H9 (cell line): ENCODE measurements at regions not wholly inside any gene's neighbourhood (a gene's known extent, or its start where the extent isn't known, plus 50 kb on each side); places are given as distances from the start of the nearest gene placed in this dataset.

Experiments
- DNase-seq: peaks from one replicate; pipeline ENCODE4 v3.0.0-alpha.2; 2017
- H2AFZ ChIP-seq: one replicate; pipeline ENCODE4 v1.6.1; 2013; ENCODE audit warnings: mild to moderate bottlenecking, low read length, control low read depth, moderate library complexity
- H2AK5ac ChIP-seq: 2 replicates; pipeline ENCODE4 v1.6.1; 2013; ENCODE audit warnings: low read length, control low read depth, mixed read lengths; ENCODE audit not compliant: insufficient read length
- H2BK120ac ChIP-seq: one replicate; pipeline ENCODE4 v1.6.1; 2013; ENCODE audit warnings: low read depth, mild to moderate bottlenecking, low read length, control low read depth, inconsistent platforms; ENCODE audit not compliant: poor library complexity, severe bottlenecking
- H2BK12ac ChIP-seq: 2 replicates; pipeline ENCODE4 v1.6.1; 2013; ENCODE audit warnings: low read length, control low read depth, mixed read lengths, low read depth; ENCODE audit not compliant: insufficient read length
- H2BK15ac ChIP-seq: 2 replicates; pipeline ENCODE4 v1.6.1; 2013; ENCODE audit warnings: low read depth, low read length, control low read depth
- H2BK20ac ChIP-seq: one replicate; pipeline ENCODE4 v1.6.1; 2013; ENCODE audit warnings: low read depth, mild to moderate bottlenecking, low read length, control low read depth, inconsistent platforms; ENCODE audit not compliant: poor library complexity, severe bottlenecking
- H2BK5ac ChIP-seq: 2 replicates; pipeline ENCODE4 v1.6.1; 2013; ENCODE audit warnings: low read length, control low read depth, mixed read lengths; ENCODE audit not compliant: insufficient read length
- H3K14ac ChIP-seq: 2 replicates; pipeline ENCODE4 v1.6.1; 2013; ENCODE audit warnings: low read length, control low read depth; ENCODE audit not compliant: insufficient read depth
- H3K18ac ChIP-seq: 2 replicates; pipeline ENCODE4 v1.6.1; 2013; ENCODE audit warnings: low read depth, mild to moderate bottlenecking, mixed read lengths, low read length, control low read depth; ENCODE audit not compliant: insufficient read length
- H3K23ac ChIP-seq: 2 replicates; pipeline ENCODE4 v1.6.1; 2013; ENCODE audit warnings: low read length, control low read depth, mixed read lengths, low read depth; ENCODE audit not compliant: insufficient read length
- H3K23me2 ChIP-seq: 2 replicates; pipeline ENCODE4 v1.6.1; 2013; ENCODE audit warnings: low read depth, mild to moderate bottlenecking, mixed read lengths, low read length, control low read depth; ENCODE audit not compliant: insufficient read length, poor library complexity, severe bottlenecking
- H3K27ac ChIP-seq: 2 replicates; pipeline ENCODE4 v1.5.1; 2013; ENCODE audit warnings: low read length, control low read depth, mixed read lengths, low read depth; ENCODE audit not compliant: insufficient read length
- H3K27me3 ChIP-seq: 2 replicates; pipeline ENCODE4 v1.6.1; 2013; ENCODE audit warnings: low read length, control low read depth, inconsistent platforms; ENCODE audit not compliant: insufficient read depth
- H3K4ac ChIP-seq: 2 replicates; pipeline ENCODE4 v1.6.1; 2013; ENCODE audit warnings: low read depth, mild to moderate bottlenecking, control low read depth, inconsistent platforms, low read length, moderate library complexity
- H3K4me1 ChIP-seq: 2 replicates; pipeline ENCODE4 v1.6.1; 2013; ENCODE audit warnings: low read length, control low read depth, inconsistent platforms; ENCODE audit not compliant: insufficient read depth
- H3K4me2 ChIP-seq: 2 replicates; pipeline ENCODE4 v1.6.1; 2013; ENCODE audit warnings: low read length, control low read depth, mixed read lengths; ENCODE audit not compliant: insufficient read length, insufficient read depth
- H3K56ac ChIP-seq: 2 replicates; pipeline ENCODE4 v1.6.1; 2013; ENCODE audit warnings: low read depth, mild to moderate bottlenecking, mixed read lengths, low read length, control low read depth; ENCODE audit not compliant: insufficient read length
- H3K79me1 ChIP-seq: 2 replicates; pipeline ENCODE4 v1.6.1; 2013; ENCODE audit warnings: low read depth, mild to moderate bottlenecking, moderate library complexity, low read length, control low read depth, inconsistent platforms; ENCODE audit not compliant: insufficient read depth, poor library complexity, severe bottlenecking
- H3K79me2 ChIP-seq: 2 replicates; pipeline ENCODE4 v1.6.1; 2013; ENCODE audit warnings: low read length, control low read depth, inconsistent platforms; ENCODE audit not compliant: insufficient read depth
- H3K9ac ChIP-seq: 2 replicates; pipeline ENCODE4 v1.6.1; 2013; ENCODE audit warnings: low read length, control low read depth, mixed read lengths; ENCODE audit not compliant: insufficient read length; ENCODE audit errors: extremely low read depth
- H3K9me3 ChIP-seq: one replicate; pipeline ENCODE4 v1.6.1; 2013; ENCODE audit warnings: low read depth, low read length, inconsistent platforms; ENCODE audit not compliant: control insufficient read depth
- H3T11ph ChIP-seq: one replicate; pipeline ENCODE4 v1.6.1; 2013; ENCODE audit warnings: mild to moderate bottlenecking, low read length, control low read depth, inconsistent platforms
- H4K20me1 ChIP-seq: one replicate; pipeline ENCODE4 v1.6.1; 2013; ENCODE audit not compliant: control insufficient read depth, insufficient read length, insufficient read depth
- H4K5ac ChIP-seq: 2 replicates; pipeline ENCODE4 v1.6.1; 2013; ENCODE audit warnings: low read depth, mild to moderate bottlenecking, mixed read lengths, low read length, control low read depth; ENCODE audit not compliant: insufficient read length
- H4K8ac ChIP-seq: replicated peaks from 2 replicates; pipeline ENCODE4 v1.6.1; 2013; ENCODE audit warnings: low read length, control low read depth, mixed read lengths, low read depth; ENCODE audit not compliant: insufficient read length
- H4K91ac ChIP-seq: 2 replicates; pipeline ENCODE4 v1.6.1; 2013; ENCODE audit warnings: low read depth, mild to moderate bottlenecking, moderate library complexity, mixed read lengths, low read length, control low read depth; ENCODE audit not compliant: insufficient read length
- H3K27ac Mint-ChIP-seq, 3 experiments: 2 replicates in 2 of 3; 3 replicates in 1 of 3; pipeline ENCODE4 v1.8.0; 2020 to 2021; ENCODE audit warnings: mixed read lengths in 3 of 3, mild to moderate bottlenecking in 1 of 3, moderate library complexity in 1 of 3
- H3K27me3 Mint-ChIP-seq: 2 replicates; pipeline ENCODE4 v1.8.0; 2021; ENCODE audit warnings: low read depth, mild to moderate bottlenecking, moderate library complexity, mixed read lengths
- H3K36me3 Mint-ChIP-seq, 3 experiments: 2 replicates in 2 of 3; 3 replicates in 1 of 3; pipeline ENCODE4 v1.8.0; 2020 to 2021; ENCODE audit warnings: low read depth in 3 of 3, mixed read lengths in 3 of 3; ENCODE audit not compliant: insufficient read depth in 1 of 3
- H3K4me1 Mint-ChIP-seq, 2 experiments: 2 replicates each; pipeline ENCODE4 v1.8.0; 2020; ENCODE audit warnings: mixed read lengths in 2 of 2
- H3K4me3 Mint-ChIP-seq, 2 experiments: 2 replicates in 1 of 2; 3 replicates in 1 of 2; pipeline ENCODE4 v1.8.0; 2020 to 2021; ENCODE audit warnings: mild to moderate bottlenecking in 2 of 2, mixed read lengths in 2 of 2, moderate library complexity in 1 of 2
- H3K9me3 Mint-ChIP-seq, 2 experiments: 2 replicates in 1 of 2; 3 replicates in 1 of 2; pipeline ENCODE4 v1.8.0; 2020; ENCODE audit warnings: mild to moderate bottlenecking in 2 of 2, mixed read lengths in 2 of 2, moderate library complexity in 1 of 2
- WGBS: extraction: QIAGEN DNeasy Blood & Tissue Kit; methylation state at CpG from one replicate; pipeline ENCODE4 v1.1.7; 2013; ENCODE audit warnings: missing lambda C conversion rate, low lambda C conversion rate, mixed read lengths; ENCODE audit not compliant: insufficient read length; ENCODE audit errors: extremely low coverage; 5-methylcytosine and 5-hydroxymethylcytosine counted together
- TF ChIP-seq, protein P1 (sequence below): fragments of 200-600 bp; sonication (generic); conservative IDR thresholded peaks from 3 replicates; pipeline ENCODE4 v1.8.0; 2021; ENCODE audit warnings: antibody characterized with exemption, mild to moderate bottlenecking

DNA sequence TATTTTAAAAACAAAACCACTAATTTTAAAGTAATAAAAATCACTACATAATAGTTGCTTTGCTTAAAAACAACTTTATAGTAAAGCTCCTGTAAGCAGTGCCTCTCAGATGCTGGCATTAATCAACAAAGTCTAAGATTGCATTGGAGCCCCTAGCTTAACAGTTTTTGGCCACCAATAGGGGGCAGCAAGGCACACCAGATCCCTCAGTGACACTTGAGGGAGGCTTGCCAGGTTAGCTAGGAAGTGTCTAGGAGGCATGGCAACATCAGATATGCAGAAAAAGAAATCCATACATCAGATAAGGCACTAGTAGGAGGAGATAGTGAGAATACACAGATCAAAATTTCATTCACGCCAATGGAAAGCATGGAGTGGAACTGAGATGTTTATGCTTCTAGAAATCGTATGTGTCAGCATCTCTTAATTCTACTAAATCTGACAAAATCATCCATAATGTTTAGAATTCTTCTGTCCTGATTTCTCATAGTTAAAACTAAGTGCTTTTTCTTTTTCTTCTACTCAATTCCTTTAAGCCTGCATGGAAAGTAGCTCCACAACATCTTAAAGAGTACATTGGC lies 73.6 kb upstream of the PAM start:
- no CpG with 5 or more reads among the region's 2 CpGs for WGBS
- no peaks in the 10 kb centered on the region for H3K79me2 ChIP-seq
- no peak overlapping the region for H2BK15ac ChIP-seq
- Mint-ChIP-seq H3K9me3 (peaks cover 3 to 4% of the 10 kb centered on the region in 2 experiments; a peak in 3 of 5 replicates), H3K4me1 (no peaks in the 10 kb centered on the region), H3K27ac (no peak overlapping the region), H3K36me3 (peaks cover 0 to 2% (median 0%) of the 10 kb centered on the region in 3 experiments; a peak in 2 of 7 replicates), H3K27me3 (peaks cover 2% of the 10 kb centered on the region; the same call in 1 of the 2 replicates), H3K4me3 (no peak overlapping the region)
- no peak overlapping the region for H4K91ac ChIP-seq
- H3K18ac ChIP-seq: no peak overlapping the region
- H2AFZ ChIP-seq: no peak overlapping the region
- H3K23ac ChIP-seq: no peak overlapping the region
- H3K23me2 ChIP-seq: no peaks in the 10 kb centered on the region
- no peaks in the 10 kb centered on the region for H3K4me1 ChIP-seq
- no peak overlapping the region for H3K4ac ChIP-seq
- H2BK5ac ChIP-seq: no peak overlapping the region
- H4K5ac ChIP-seq: no peak overlapping the region
- H3K27me3 ChIP-seq: no peaks in the 10 kb centered on the region
- no peak overlapping the region for H3K14ac ChIP-seq
- H3K9ac ChIP-seq: no peak overlapping the region
- no peak overlapping the region for H4K8ac ChIP-seq
- TF ChIP-seq, protein P1, sequence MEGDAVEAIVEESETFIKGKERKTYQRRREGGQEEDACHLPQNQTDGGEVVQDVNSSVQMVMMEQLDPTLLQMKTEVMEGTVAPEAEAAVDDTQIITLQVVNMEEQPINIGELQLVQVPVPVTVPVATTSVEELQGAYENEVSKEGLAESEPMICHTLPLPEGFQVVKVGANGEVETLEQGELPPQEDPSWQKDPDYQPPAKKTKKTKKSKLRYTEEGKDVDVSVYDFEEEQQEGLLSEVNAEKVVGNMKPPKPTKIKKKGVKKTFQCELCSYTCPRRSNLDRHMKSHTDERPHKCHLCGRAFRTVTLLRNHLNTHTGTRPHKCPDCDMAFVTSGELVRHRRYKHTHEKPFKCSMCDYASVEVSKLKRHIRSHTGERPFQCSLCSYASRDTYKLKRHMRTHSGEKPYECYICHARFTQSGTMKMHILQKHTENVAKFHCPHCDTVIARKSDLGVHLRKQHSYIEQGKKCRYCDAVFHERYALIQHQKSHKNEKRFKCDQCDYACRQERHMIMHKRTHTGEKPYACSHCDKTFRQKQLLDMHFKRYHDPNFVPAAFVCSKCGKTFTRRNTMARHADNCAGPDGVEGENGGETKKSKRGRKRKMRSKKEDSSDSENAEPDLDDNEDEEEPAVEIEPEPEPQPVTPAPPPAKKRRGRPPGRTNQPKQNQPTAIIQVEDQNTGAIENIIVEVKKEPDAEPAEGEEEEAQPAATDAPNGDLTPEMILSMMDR: peak; percentile 94
- H2AK5ac ChIP-seq: no peak overlapping the region
- no peaks in the 10 kb centered on the region for H4K20me1 ChIP-seq
- H3K56ac ChIP-seq: no peak overlapping the region
- no peak overlapping the region for H2BK20ac ChIP-seq
- no peak overlapping the region for H3K27ac ChIP-seq
- DNase-seq: peak; percentile 63
- H2BK120ac ChIP-seq: no peak overlapping the region
- H3K9me3 ChIP-seq: no peaks in the 10 kb centered on the region
- no peak overlapping the region for H3K4me2 ChIP-seq
- H2BK12ac ChIP-seq: no peak overlapping the region
- H3T11ph ChIP-seq: no peak overlapping the region
- no peaks in the 10 kb centered on the region for H3K79me1 ChIP-seq
